GM21390 (cell line): ENCODE measurements at regions not wholly inside any gene's neighbourhood (a gene's known extent, or its start where the extent isn't known, plus 50 kb on each side); places are given as distances from the start of the nearest gene placed in this dataset.
"Not testable (repeated sequence)": the region's sequence is repeated elsewhere in the genome, so short reads cannot be mapped to it uniquely, and the experiment has no call there.

Source experiments
- ATAC-seq: cut with Tn5 transposase; IDR thresholded peaks from one replicate; pipeline ENCODE4 v1.9.1; 2021; ENCODE audit not compliant: unreplicated experiment

DNA sequence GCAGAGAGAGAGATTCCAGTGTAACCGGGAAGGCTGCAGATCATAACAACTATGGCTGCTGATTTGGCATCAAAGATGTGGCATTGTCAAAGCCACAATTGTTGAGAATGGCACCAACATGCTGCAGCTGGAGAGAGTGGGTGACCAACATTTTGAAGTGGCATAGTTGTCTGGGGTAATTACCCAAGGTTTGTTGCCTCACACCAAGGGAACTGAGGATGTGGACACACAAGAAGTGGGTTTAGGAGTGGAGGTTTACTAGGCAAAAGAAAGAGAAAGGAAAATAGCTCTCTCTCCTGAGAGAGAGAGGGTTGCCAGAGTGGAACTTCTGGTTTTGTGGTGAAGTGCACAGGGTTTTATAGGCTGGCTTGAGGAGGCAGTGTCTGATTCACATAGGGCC, 126.6 kb downstream of the FAM72C start:
- ATAC-seq: not testable (repeated sequence)

DNA sequence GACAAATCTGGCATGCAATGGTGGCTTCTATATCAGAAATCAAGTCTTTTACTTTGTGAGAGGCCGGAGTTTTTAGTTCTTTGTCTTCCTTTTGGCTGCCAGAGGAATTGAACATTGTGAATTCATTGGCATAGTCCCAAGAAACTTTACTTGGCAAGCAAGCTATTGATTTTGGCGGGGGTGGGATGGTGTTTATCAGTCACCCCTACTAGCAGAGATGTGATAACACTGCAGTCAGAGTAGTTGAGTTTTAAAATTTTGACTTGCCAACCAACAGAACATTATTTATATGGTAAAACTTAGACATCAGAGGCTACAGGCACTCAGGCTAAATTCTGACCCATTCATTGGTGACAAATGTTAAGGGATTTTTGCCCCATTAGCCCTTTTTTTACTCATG, 129.7 kb downstream of the FAM72C start:
- ATAC-seq: not testable (repeated sequence)

DNA sequence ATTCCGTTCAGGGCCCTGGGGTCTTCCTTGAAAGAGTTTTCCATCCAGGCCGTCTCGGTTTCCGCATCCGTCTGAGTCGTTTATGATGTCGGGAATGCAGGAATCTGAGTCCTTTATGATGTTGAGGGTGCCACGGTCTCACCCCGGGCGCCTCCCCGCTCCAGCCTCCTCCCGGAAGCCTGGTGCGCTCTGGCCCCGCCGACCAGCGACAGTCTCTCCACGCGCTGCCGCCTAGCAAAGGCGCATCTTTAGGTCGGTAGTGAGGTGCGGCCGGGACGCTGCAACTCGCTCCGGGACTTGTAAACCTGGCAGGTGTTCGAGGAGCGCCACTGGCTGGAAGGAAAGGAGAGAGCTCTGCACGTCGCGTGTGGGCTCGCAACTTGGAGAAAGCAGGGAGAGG, 132.6 kb downstream of the FAM72C start:
- ATAC-seq: not testable (repeated sequence)

DNA sequence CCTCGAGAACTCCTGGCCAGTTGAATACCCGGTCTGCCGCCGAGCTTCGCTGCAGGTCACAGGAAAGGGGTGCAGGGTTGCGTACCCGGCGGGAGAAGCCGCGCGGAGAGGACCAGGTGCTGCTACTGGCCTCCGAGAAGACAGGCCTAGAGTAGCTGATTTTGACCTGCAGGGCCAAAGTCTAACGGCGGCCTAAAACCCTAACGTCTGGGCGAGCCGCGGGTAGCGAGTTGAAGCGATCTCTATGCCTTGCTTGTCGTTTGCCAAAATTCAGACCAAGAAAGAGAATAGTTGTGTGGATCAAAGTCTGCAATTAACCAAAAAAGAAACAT, 133.2 kb downstream of the FAM72C start:
- ATAC-seq: not testable (repeated sequence)

DNA sequence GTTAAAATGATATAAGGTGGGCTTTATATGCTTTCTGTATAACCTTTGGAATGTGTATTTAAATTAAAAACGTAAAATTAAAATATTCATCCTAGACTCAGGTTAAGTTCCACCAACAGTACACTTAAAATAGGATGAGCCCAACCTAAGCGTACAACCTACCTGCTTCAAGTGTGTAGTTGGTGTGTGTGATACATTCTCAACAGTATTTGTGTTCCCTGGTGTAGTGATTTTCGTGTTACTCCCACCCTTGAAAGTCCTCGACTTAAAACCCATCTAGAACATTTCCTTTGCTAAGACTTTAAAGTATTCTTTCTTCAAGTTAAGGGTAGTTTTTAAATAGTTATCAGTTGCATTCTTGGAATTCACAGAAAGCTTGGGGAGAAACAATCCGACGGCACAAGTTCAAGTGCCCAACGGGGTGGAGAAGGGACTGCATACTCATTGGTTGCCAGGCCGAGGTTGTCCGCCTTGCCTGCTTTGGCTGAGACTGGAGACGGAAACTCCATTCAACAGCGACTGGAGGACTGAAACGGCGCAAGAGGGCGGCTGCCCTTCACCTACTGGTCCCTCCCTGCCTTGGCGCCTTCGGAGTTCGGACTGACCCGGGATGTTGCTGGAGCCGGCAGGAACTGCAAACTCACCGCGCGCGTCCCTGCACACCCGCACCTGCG, 133.7 kb downstream of the FAM72C start:
- not testable (repeated sequence) for ATAC-seq

DNA sequence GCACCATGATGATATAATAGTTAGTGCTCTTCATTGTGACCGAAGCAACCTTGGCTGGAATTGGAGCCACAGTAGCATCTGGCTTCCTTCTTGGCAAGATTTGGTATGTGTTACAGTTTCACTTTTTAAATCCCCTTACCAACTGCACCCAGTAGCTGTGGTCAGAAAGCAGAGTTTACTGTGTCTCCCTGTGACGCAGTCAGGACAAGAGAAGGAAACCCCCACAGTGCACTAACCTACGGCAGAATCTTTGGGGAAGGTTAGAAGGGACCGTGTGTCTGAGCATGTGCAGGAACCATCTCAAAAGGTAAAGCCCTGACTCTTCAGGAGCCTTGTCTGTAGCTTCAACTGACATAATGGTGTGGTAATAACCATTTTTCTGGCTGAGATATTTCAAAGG, 138.4 kb downstream of the FAM72C start:
- not testable (repeated sequence) for ATAC-seq

DNA sequence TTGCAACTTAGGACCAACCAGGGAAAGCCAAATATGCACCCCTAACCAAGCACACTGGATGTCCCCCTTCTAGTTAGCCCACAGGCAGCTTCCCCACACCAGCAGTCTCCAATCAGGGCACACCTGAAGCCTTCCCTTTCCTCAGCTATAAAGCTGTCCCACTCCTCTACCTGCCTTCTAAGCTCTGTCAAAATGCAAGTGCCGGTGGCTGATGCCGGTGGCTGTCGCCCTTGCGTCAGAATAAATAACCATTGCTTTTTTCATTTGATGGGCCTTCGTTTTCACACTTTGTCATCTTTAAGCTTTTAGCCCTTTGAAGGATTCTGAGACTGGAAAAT, 139.4 kb downstream of the FAM72C start:
- ATAC-seq: not testable (repeated sequence)

DNA sequence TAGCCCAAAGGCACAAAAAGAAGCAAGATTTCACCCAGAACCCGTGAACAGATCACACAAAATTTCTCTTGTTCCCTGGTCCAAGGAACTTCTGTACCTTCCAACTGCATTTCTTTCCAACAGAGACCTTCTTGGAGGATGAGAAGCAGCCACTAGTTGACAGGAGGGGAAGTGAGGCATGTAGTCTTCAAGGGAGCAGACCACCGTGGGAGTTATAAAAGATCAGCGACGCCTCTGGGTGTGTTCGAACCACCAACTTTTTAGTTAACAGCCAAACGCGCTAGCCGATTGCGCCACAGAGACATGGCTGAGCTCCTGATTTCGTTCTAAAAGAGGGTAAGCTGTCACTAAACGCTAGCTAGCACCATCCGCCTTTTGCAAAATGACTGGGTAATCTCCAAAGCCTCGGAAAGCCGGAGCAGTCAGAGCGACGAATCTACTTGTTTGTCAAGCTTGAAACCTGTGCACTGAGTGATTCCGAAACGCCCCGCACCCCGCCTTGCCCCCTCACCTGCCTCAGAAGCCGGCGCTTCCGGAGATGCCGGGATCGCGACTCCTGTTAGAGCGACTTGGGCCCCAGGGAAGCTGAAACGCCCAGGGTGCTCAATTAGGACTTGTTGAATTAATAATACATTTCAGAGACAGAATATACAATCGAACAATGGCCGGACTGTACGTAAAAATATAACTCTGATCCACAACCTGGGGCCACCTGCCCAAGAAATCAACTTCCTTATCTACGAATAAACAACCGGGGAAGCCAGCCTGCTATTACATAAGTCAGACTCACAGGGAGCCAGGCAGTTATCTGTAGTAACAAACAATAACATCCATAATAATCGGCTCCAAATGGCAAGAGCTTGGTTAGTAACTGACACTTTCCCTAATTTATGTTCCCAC, 140.1 kb downstream of the FAM72C start:
- ATAC-seq: not testable (repeated sequence)

DNA sequence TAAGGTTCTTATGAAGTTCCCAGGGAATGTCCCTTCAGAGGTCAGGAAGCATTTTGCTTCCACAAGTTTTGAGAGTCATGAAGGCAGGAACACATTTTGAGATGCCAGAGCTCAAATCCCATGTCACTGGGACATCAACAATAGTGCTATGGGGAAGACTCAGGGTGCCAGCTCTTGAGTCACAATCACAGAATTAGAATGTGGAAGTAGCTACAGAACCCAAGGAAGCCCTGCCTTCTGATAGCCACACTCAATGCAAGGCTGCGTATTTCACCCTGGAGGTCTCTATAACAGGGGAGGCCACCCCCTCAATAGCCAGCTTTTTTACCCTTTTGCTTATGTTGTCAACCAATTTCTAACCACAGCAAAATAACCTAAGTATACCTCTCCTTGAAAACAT, 145.6 kb downstream of the FAM72C start:
- ATAC-seq: not testable (repeated sequence)

DNA sequence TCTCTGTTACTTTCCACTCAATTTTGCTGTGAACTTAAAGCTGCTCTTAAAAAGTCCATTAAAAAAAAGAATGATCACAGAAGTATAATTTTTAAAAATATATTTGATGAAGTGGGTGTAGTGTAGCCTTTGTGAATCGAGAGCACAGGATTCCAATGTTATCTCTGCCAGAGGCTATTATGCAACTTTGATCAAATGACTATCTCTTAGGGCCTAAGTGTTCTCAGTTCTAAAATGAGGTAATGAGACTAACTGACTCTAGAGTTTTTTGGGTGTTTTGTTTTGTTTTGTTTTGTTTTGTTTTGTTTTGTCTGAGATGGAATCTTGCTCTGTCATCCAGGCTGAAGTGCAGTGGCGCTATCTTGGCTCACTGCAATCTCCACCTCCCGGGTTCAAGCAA, 147.5 kb downstream of the FAM72C start:
- not testable (repeated sequence) for ATAC-seq

DNA sequence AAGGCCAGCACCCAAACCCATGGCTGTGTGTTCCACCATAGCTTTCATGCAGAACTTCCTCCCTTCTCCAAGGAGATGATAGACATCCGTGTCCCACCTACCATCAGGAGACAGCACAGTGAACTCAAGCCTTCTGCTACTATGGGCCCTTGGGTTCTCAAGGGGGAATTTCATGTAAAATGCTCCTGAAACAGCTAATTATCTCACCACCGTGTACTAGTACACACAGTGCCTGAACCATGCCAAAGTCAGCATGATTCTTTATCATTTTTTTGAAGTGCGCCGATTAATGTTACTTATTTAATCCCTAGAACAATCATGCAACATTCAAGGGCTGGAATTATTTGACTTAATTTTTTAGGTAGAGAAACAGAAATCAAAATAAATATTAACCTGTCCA, 151.7 kb downstream of the FAM72C start:
- not testable (repeated sequence) for ATAC-seq

DNA sequence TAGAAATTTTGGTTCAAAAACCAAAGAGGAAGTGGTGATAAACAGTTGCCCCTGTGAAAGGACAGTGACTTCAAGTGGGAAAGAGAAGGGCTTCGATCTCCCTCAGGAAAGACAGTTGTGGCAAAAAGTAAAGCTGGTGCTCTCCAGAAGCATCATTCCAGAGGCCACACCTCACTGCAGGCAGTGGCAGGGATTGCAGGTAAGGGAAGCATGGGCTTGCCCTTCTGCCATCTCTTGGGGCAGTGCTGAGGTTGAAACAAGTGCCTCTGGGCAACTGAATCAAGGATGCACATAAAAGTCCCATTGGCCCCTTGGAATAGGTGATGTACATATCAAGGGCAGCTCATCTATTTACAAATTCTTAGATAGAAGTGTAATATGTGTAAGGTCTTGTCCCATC, 155.4 kb downstream of the FAM72C start:
- not testable (repeated sequence) for ATAC-seq

DNA sequence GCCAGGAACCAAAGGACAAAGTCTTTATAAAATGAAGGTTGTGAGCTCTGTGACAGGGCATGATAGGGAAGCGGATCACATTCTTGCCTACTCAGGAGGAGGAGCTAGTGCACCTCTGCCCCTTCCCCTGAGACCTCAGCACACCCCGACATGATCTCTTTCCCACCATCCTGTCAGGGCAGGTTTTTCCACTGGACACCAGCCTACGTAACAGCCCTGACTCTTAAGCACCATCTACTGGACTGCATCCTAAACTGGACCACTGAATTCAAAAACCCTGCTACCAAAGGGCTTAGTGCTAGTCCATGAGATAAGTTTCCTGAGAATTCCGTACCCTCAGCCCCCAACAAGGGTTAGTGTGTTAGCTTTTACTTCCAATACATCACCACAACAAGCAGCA, 166.4 kb downstream of the FAM72C start:
- ATAC-seq: not testable (repeated sequence)

DNA sequence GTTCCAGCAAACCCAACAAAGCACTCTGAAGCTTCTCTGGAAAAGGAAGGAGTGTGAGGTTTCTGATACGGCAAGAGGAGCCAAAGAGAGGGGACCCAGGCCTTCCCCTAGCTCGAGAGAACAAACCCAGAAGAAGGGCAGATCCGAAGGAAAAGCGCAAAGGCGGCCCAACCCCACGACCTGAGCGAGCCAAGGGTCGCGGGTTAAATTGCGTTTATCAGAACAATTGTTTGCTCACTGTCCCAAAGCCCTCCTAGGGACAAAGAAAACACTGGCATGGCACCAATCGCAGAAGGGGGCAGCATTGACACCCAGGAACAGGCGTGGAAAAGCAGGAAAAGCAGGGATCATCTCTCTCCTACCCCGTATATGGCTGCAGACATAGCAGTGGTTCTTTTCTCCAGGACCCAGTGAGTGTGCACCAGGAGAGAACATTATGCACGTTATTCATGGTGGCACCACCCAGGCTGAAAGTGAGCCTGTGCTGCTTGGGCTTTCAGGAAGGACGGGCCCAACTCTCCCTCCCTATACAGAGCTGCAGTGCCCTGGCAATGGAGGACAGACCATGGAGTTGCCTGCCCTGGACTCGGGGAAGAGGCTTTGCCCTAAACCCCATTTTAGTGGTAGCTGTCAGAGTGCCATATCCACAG, 167.0 kb downstream of the FAM72C start:
- not testable (repeated sequence) for ATAC-seq

DNA sequence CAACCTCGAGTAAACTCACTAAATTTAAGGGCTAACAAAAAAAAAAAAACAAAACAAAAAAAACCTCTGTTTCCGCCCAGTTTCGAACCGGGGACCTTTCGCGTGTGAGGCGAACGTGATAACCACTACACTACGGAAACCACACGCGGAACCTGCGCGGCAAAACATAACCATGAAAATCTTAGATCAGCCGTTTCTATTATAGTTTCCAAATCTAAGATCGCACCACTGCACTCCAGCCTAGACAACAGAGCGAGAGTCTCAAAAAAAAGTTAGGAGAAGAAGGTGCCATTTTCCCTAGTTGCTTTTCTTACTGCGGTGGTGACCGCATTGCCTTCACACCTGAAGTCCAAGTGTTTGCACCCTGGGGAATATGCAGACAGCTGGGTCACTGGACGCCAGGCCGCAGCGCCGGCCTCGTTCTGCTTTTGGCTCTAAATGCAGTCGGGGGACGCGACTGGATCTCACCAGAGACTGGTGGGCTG, 167.8 kb downstream of the FAM72C start:
- ATAC-seq: peak; percentile 61

DNA sequence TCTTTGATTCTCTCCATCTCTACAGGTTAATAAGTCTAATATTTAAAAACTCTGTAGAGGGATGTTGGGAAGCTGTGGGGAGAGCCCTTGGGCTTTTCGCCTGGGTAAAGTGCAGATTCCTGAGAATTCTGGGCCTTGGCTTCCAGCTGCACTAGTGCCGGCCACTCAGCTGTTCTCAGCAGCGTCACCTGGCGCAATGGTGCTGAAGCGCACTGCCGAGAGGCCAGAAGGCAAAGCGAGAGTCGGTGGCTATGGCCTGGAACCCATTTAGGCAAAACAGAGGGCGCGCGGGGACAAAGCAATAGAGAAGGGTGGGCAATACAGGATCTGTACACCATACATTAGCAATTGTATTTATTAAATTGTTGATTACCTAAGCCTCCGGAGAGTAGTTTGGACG, 168.7 kb downstream of the FAM72C start:
- not testable (repeated sequence) for ATAC-seq

DNA sequence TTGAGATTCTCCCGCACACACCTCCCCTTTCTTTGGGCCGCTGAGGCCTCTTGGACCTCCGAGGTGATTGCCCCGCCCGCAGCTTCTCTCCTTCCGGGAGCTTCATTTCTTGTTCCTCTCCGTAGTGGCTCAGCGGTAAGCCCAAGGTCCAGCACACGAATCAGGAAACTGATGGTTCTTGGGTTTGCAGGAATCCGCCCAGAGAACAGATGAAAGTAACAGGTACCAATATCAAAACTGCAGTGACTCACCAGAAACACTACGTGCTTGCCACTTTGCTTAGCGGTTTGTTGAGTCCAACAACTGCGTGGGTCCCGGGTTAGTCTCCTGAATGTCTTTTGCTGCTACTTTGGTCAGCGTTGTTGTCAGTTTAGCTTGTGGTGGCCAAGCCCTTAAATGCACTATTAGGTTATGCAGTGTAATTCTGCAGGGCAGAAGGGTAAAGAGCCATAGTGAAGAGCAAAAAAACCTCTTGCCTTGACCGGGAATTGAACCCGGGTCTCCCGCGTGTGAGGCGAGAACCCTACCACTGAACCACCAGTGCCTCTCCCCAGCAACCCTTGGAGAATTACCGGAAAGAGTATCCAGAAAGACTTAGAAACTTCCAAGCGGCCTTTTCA, 172.1 kb downstream of the FAM72C start:
- ATAC-seq: not testable (repeated sequence)

DNA sequence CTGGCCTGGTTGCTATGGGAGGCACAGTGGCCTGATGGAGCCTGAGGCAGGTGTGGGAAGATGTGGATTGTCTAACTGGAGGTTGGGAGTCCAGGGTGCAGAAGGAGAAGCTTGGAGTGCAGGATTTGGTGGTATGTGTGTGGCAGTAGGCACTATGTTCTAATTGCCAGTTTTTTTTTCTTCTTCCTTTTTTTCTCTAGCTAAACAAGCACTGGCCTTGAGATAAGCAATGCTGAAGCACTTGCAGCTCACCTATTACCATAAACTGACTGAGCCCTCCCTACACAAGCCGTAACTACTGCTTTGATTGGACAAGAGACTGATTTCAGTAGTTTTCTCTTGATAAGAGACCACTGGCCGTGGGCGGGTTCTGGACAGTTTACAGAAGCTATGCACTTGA, 175.4 kb downstream of the FAM72C start:
- ATAC-seq: not testable (repeated sequence)

DNA sequence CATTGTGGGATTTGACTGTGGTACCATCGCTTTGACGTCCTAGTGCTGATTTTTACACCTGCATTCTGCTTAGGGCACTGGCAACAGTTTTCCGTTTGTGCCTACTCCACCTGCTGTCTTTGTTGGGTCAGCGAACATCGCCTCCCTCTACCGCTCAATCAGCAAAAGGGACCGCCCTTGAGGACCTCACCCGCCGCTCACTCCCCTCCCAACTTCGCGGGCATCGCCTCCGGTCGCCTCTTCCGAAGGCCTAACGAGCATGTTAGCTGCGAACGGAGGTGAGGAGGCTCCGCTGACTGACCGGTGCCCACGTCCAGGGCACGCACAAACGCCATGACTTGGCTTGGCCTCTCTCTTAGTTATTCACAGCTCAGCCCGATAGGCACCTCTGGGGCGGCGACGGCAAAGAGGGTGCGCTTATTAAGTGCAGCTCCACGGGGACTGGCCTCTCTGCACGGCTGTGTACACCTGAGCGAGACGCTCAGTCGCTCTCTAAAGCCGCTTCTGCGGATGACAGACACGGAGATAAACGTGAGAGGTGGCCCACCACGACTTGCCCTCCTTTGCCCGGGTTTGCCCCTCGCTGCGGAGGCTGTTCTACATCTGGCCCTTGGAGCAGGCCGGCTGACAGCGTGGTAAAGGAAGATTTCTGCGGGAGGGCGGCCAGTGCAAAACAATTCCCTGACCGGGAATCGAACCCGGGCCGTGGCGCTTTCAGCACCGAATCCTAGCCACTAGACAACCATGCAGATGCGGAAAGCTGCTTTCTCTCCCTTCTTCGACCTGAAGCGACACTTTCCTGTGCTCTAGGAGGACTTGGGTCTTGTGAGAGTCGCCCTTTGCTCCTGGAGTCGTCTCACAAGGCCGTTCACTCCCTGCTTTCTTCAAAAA, 179.5 kb downstream of the FAM72C start:
- not testable (repeated sequence) for ATAC-seq

DNA sequence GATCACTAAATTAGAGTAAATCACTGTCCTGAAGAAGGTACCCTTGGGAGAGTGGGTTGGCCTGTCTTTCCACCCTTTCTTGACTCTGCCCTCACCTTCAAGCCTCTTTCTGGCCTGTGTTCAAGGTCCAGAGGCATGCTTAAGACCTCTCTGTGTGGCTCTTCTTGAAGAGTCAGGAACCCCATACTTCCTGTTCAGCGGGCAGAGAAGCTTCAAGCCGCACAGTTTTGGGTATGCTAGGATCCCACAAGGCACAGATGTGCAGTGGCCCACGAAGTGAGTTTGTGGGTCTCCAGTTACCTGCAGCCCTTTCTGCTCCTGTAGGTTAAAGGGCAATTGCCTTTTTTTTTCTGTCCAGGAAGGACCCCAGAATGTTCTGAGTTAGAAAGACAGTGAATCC, 185.4 kb downstream of the FAM72C start:
- not testable (repeated sequence) for ATAC-seq
